Gastrocnemius medialis (tissue), 4 donors: ENCODE measurements at regions not wholly inside any gene's neighbourhood (a gene's known extent, or its start where the extent isn't known, plus 50 kb on each side); places are given as distances from the start of the nearest gene placed in this dataset.

Experiments
- ATAC-seq, 2 donors: fragments of 150-250 bp; one replicate each; pipeline ENCODE4 v1.9.1; 2016
- DNase-seq, 2 donors: peaks; one replicate each; pipeline ENCODE4 v3.0.0-alpha.2; 2019
- H3K27ac ChIP-seq, 4 donors: fragments of 200-600 bp; sonication (generic); 1 replicate in 1 of 4; 2 replicates in 3 of 4; pipeline ENCODE4 v1.5.1; 2016 to 2018; ENCODE audit warnings: mild to moderate bottlenecking in 2 of 4, moderate library complexity in 1 of 4
- H3K27me3 ChIP-seq, 3 donors: fragments of 200-600 bp; sonication (generic) in 2 of 3; 1 replicate in 1 of 3; 2 replicates in 2 of 3; pipeline versions ENCODE4 v1.5.1 to v1.6.0; 2016 to 2019; ENCODE audit warnings: mild to moderate bottlenecking in 1 of 3, moderate library complexity in 1 of 3
- H3K36me3 ChIP-seq, 2 donors: fragments of 200-600 bp; sonication (generic) in 1 of 2; one replicate each; pipeline ENCODE4 v1.5.1; 2017 to 2018
- H3K4me1 ChIP-seq, 2 donors: fragments of 200-600 bp; sonication (generic) in 1 of 2; one replicate each; pipeline ENCODE4 v1.5.1; 2016 to 2017; ENCODE audit warnings: mild to moderate bottlenecking in 2 of 2
- H3K4me3 ChIP-seq, 4 donors: fragments of 200-600 bp; sonication (generic) in 3 of 4; 1 replicate in 1 of 4; 2 replicates in 3 of 4; pipeline ENCODE4 v1.5.1; 2016 to 2019; ENCODE audit warnings: mild to moderate bottlenecking in 2 of 4
- H3K9me3 ChIP-seq, 3 donors: fragments of 200-600 bp; sonication (generic) in 2 of 3; 1 replicate in 1 of 3; 2 replicates in 2 of 3; pipeline ENCODE4 v1.5.1; 2016 to 2019
- POLR2A ChIP-seq, 2 donors: fragments of 450-650 bp; IDR thresholded peaks; one replicate each; pipeline ENCODE4 v1.6.1; 2017; ENCODE audit warnings: antibody characterized with exemption in 2 of 2, mild to moderate bottlenecking in 2 of 2, moderate library complexity in 2 of 2
- in situ Hi-C, 4 donors: fragments of 200-750 bp; cut with MboI; loops; one replicate each; pipeline versions ENCODE4 v1.15.0 to v1.8.0; 2017; ENCODE audit warnings: low sequenced_read_pairs in 4 of 4
- intact Hi-C: fragments of 100-400 bp; cut with DNase I; formaldehyde crosslinking; loops from one replicate; pipeline ENCODE4 v1.15.1; 2023; ENCODE audit warnings: low total_unique reads
- TF ChIP-seq, protein P1 (sequence below), 5 experiments: fragments of 450-650 bp in 3 of 5; fragments of 200-600 bp in 2 of 5; sonication (generic) in 2 of 5; IDR thresholded peaks in 4 of 5; conservative IDR thresholded peaks in 1 of 5; 1 replicate in 4 of 5; 2 replicates in 1 of 5; pipeline ENCODE4 v1.5.1; 2016 to 2019; ENCODE audit warnings: antibody characterized with exemption in 5 of 5, mild to moderate bottlenecking in 3 of 5, moderate library complexity in 3 of 5

DNA sequence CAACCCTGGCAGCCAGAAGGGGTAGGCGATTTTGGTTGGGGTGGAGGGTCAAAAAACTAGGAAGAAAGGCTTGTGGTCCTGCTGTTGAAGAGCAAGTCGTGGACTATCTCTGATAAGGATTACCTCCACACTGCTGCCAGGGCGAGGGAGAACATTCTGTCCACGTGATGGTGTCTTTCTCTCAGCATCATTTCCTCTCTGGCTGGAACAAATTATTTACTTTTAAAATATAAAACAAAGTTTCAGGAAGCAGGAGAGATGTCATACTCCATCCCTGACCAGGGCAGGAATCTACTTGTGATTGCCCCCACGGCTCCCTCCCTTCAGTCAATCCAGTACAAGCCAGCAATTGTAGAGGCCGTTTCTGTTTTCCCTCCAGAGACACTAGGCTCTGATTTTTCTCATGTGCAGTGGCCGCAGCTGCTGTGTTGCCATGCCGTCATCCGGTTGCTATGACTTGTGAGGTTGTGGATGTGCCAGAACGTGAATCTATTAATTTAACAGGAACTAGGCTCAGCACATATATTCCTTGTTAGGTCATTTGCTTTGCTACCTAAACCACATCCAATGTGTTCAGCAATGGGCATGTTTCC, 61.5 kb upstream of the PTGR2 start:
- DNase-seq (peak; percentile 35 to 55), ATAC-seq (no peak)
- no peak overlapping the region for H3K4me3 ChIP-seq
- in situ Hi-C loops: loop anchor here in 1 of 4 donors (10.0 kb wide), 2 partner anchors 45 to 65 kb away; no protein-coding TSS in a partner anchor
- peak; percentile 46 to 70 for TF ChIP-seq POLR2A (IDR thresholded peaks at IDR 0.05)
- TF ChIP-seq, protein P1, sequence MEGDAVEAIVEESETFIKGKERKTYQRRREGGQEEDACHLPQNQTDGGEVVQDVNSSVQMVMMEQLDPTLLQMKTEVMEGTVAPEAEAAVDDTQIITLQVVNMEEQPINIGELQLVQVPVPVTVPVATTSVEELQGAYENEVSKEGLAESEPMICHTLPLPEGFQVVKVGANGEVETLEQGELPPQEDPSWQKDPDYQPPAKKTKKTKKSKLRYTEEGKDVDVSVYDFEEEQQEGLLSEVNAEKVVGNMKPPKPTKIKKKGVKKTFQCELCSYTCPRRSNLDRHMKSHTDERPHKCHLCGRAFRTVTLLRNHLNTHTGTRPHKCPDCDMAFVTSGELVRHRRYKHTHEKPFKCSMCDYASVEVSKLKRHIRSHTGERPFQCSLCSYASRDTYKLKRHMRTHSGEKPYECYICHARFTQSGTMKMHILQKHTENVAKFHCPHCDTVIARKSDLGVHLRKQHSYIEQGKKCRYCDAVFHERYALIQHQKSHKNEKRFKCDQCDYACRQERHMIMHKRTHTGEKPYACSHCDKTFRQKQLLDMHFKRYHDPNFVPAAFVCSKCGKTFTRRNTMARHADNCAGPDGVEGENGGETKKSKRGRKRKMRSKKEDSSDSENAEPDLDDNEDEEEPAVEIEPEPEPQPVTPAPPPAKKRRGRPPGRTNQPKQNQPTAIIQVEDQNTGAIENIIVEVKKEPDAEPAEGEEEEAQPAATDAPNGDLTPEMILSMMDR (IDR thresholded peaks at IDR 0.05 in 4 of 5, conservative IDR thresholded peaks at IDR 0.05 in 1 of 5): no peak
- peaks cover 50 to 53% of the 10 kb centered on the region in 2 donors for H3K4me1 ChIP-seq
- no peaks in the 10 kb centered on the region for H3K36me3 ChIP-seq
- H3K27ac ChIP-seq: peak overlapping the region; percentile 90 to 97 (median 96)
- intact Hi-C loops: loop anchor here (5.0 kb wide), 1 partner anchor 32 kb away; no protein-coding TSS in a partner anchor
- H3K27me3 ChIP-seq: no peaks in the 10 kb centered on the region
- no peaks in the 10 kb centered on the region for H3K9me3 ChIP-seq

DNA sequence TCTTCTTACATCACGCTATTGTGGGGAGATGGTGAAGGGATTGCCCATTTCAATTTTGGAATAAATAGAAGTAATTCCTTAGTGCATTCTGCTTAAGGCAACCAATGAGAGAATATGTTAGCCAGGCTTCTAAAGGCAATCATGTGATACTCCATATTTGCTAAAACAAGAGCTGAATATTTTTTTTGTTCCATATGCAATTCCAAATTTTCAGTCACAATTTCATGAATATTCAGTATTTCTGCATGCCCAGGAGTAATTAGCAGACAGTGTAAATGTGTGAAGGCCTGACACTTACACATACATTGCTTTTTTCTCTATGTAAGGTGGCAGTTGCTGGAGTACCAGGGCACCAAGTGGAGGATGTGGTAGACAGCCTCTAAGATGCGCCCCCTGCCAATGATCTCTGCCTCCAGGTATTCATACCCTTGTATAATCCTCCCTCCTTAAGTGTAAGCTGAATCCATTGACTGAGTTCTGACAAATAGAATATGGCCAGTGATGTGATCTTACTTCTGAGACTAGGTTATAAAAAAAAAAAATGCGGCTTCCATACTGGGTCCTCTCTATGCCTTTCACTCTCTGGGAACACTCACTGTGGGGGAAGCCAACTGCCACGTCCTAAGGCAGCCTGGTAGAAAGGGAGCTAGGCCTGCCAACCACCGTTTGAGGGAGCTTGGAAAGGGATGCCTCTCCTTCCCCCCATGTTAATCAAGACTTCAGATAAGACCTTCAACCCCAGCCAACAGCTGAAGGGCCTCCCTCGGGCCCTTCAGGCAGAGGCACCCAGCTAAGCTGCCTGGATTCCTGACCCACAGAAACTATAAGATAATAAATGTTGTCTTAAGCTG, 62.7 kb upstream of the PTGR2 start:
- Histone ChIP-seq H3K27me3 (no peaks in the 10 kb centered on the region), H3K36me3 (no peaks in the 10 kb centered on the region), H3K4me3 (peak overlapping the region in 1 of 4 donors; percentile 77), H3K9me3 (no peaks in the 10 kb centered on the region), H3K4me1 (peaks cover 53 to 56% of the 10 kb centered on the region in 2 donors), H3K27ac (peak overlapping the region; percentile 90 to 97 (median 96))
- intact Hi-C loops: loop anchor here (5.0 kb wide), 1 partner anchor 33 kb away; no protein-coding TSS in a partner anchor
- DNase-seq: no peak
- no peak for TF ChIP-seq POLR2A (IDR thresholded peaks at IDR 0.05)
- TF ChIP-seq, protein P1 (IDR thresholded peaks at IDR 0.05 in 4 of 5, conservative IDR thresholded peaks at IDR 0.05 in 1 of 5): no peak
- ATAC-seq: no peak
- in situ Hi-C loops: loop anchor here in 1 of 4 donors (10.0 kb wide), 1 partner anchor 64 kb away; no protein-coding TSS in a partner anchor

DNA sequence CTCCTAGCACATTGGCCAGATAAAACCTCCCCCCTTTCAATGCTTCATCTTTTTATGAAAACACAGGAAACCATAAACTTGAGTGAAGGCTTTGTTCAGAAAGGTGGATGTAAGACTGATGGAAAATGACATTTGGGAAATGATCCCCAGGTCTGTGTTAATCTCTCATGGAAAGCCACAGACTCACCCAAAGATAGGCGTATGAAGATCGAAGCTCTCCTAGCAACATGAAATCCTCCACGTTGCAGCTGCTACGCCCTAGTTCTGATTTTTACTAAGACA, 63.4 kb upstream of the PTGR2 start:
- Histone ChIP-seq H3K36me3 (no peaks in the 10 kb centered on the region), H3K27me3 (no peaks in the 10 kb centered on the region), H3K4me3 (peak overlapping the region in 2 of 4 donors; percentile 70 to 77), H3K4me1 (peaks cover 59 to 63% of the 10 kb centered on the region in 2 donors), H3K9me3 (no peaks in the 10 kb centered on the region), H3K27ac (peak overlapping the region; percentile 90 to 97 (median 96))
- TF ChIP-seq POLR2A (IDR thresholded peaks at IDR 0.05): no peak
- TF ChIP-seq, protein P1 (IDR thresholded peaks at IDR 0.05 in 4 of 5, conservative IDR thresholded peaks at IDR 0.05 in 1 of 5): no peak
- in situ Hi-C loops: loop anchor here in 1 of 4 donors (10.0 kb wide), 1 partner anchor 63 kb away; no protein-coding TSS in a partner anchor
- DNase-seq (no peak), ATAC-seq (no peak)
- intact Hi-C loops: loop anchor here (5.0 kb wide), 1 partner anchor 34 kb away; no protein-coding TSS in a partner anchor

DNA sequence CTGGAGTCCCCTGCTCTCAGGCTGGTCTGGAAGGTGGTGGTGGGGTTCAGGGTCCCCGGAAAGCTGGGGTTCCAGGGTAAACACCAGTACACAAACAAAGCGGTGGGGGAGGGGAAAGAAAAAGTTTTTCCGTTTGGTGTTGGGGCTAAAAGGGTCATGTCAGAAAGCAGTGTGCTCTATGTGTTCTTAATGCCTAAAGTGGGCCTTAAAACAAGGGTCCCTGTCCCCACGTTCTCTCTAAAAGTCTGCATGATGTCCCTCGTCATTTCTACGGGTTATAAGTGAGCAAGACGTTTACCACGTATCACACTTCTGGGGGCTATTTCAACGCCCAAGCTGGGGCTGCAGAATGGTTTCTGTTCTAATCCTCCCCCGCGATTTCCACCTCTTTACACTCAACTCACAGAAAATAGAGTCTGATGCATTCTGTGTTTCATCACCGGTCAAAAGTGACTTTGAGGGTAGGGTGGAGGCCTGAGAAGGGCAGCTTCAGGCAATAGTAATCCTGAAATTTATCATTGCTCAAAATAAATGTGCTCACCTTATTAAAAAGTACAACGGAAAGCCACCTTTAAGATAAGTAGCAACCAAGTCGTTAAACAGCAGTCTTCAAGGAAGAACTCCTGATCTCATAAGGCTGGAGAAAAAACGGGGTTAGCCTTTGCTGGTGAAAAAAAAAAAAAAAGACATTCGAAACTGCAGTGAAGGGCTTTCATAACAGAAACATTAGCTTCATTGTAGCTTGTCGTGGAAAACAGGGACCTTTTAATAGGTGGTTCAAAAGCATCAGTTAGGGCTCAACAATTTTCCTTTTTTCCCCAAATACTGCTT, 63.9 kb upstream of the PTGR2 start:
- ATAC-seq: peak in 1 of 2 donors; percentile 14
- Histone ChIP-seq H3K36me3 (no peaks in the 10 kb centered on the region), H3K9me3 (no peaks in the 10 kb centered on the region), H3K4me1 (peaks cover 65 to 68% of the 10 kb centered on the region in 2 donors), H3K4me3 (peak overlapping the region; percentile 70 to 84 (median 78)), H3K27me3 (no peaks in the 10 kb centered on the region), H3K27ac (peak overlapping the region; percentile 90 to 97 (median 96))
- in situ Hi-C loops (loop anchor here in 1 of 4 donors (10.0 kb wide), 1 partner anchor 63 kb away; no protein-coding TSS in a partner anchor), intact Hi-C loops (loop anchor here (2.0 to 5.0 kb wide), 2 partner anchors 35 to 63 kb away; no protein-coding TSS in a partner anchor)
- no peak for DNase-seq
- TF ChIP-seq, protein P1 (IDR thresholded peaks at IDR 0.05 in 4 of 5, conservative IDR thresholded peaks at IDR 0.05 in 1 of 5): no peak
- TF ChIP-seq POLR2A (IDR thresholded peaks at IDR 0.05): no peak
